SH-SY5Y (cell line): ENCODE measurements at regions not wholly inside any gene's neighbourhood (a gene's known extent, or its start where the extent isn't known, plus 50 kb on each side); places are given as distances from the start of the nearest gene placed in this dataset.

Experiments used
- GATA2 ChIP-seq: IDR thresholded peaks from 2 replicates; pipeline ENCODE4 v1.6.1; 2011; ENCODE audit warnings: mild to moderate bottlenecking, low read depth, low read length
- GATA3 ChIP-seq: IDR thresholded peaks from 2 replicates; pipeline ENCODE4 v1.6.1; 2011; ENCODE audit warnings: low read depth, mild to moderate bottlenecking, low read length, moderate library complexity

DNA sequence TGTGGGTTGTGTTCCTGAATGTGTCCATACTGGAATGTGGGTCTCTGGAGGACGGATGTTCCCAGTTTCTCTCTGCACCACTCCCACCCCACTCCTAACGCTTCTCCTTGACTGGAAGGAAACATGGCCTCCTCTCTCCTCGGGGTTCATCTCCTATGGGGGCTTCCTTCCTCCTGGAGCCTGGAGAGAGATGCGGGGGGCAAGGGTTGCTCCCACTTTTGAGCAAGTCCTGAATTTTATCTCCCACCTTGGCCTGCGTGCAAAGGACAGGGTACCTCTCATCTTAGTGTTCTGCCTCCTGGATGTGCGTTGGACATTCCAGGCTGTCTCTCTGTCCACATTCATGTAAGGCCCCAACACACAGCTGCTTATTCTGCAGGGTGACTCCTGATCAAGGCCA, 52.5 kb upstream of the UQCRFS1 start:
- TF ChIP-seq GATA2, result no peak
- TF ChIP-seq GATA3, result no peak
